Neutrophil (primary cell): ENCODE measurements at regions not wholly inside any gene's neighbourhood (a gene's known extent, or its start where the extent isn't known, plus 50 kb on each side); places are given as distances from the start of the nearest gene placed in this dataset.

ENCODE experiments used
- H3K27ac ChIP-seq: fragments of 200-600 bp; sonication (generic); 2 replicates; pipeline ENCODE4 v1.5.1; 2016; ENCODE audit warnings: mild to moderate bottlenecking, moderate library complexity
- H3K27me3 ChIP-seq: fragments of 200-600 bp; sonication (generic); 2 replicates; pipeline ENCODE4 v1.6.0; 2016; ENCODE audit warnings: mild to moderate bottlenecking
- H3K36me3 ChIP-seq: fragments of 200-600 bp; sonication (generic); 2 replicates; pipeline ENCODE4 v1.5.1; 2017
- H3K4me1 ChIP-seq, 2 experiments: fragments of 200-600 bp in 1 of 2; sonication (generic) in 1 of 2; 1 replicate in 1 of 2; 2 replicates in 1 of 2; pipeline versions ENCODE4 v1.5.1 to v1.6.1; 2013 to 2016; ENCODE audit warnings: low read depth in 1 of 2, low read length in 1 of 2, mild to moderate bottlenecking in 1 of 2, moderate library complexity in 1 of 2; ENCODE audit not compliant: control insufficient read depth in 1 of 2, insufficient read depth in 1 of 2
- H3K4me3 ChIP-seq, 2 experiments: fragments of 200-600 bp in 1 of 2; sonication (generic) in 1 of 2; 1 replicate in 1 of 2; 2 replicates in 1 of 2; pipeline ENCODE4 v1.5.1; 2013 to 2016; ENCODE audit warnings: low read depth in 1 of 2, low read length in 1 of 2, mild to moderate bottlenecking in 1 of 2, moderate library complexity in 1 of 2
- H3K9me3 ChIP-seq: fragments of 200-600 bp; sonication (generic); 2 replicates; pipeline ENCODE4 v1.5.1; 2016
- CTCF ChIP-seq: fragments of 200-600 bp; sonication (generic); IDR thresholded peaks from 2 replicates; pipeline ENCODE4 v1.5.1; 2016; ENCODE audit warnings: antibody characterized with exemption

GRCh38 chr13:82136880-82137279 lies 1745.4 kb downstream of the SLITRK1 start:
- Histone ChIP-seq H3K27me3 (no peaks in the 10 kb centered on the region), H3K4me1 (no peaks in the 10 kb centered on the region), H3K4me3 (no peak overlapping the region), H3K9me3 (no peaks in the 10 kb centered on the region), H3K27ac (no peak overlapping the region), H3K36me3 (no peaks in the 10 kb centered on the region)
- no peak for TF ChIP-seq CTCF

- no peak for TF ChIP-seq CTCF
- no peaks in the 10 kb centered on the region for H3K27me3 ChIP-seq
- no peaks in the 10 kb centered on the region for H3K9me3 ChIP-seq
- no peak overlapping the region for H3K27ac ChIP-seq
- H3K4me3 ChIP-seq = no peak overlapping the region
- H3K4me1 ChIP-seq = no peaks in the 10 kb centered on the region
- no peaks in the 10 kb centered on the region for H3K36me3 ChIP-seq
Measured at GRCh38 chr13:82129281-82129680, 1753.0 kb downstream of the SLITRK1 start.

GRCh38 chr13:82118589-82118988 lies 1763.7 kb downstream of the SLITRK1 start:
- Histone ChIP-seq H3K4me3 (no peak overlapping the region), H3K27me3 (no peaks in the 10 kb centered on the region), H3K27ac (no peak overlapping the region), H3K36me3 (no peaks in the 10 kb centered on the region), H3K9me3 (no peaks in the 10 kb centered on the region), H3K4me1 (no peaks in the 10 kb centered on the region)
- TF ChIP-seq CTCF = no peak

- no peak overlapping the region for H3K4me3 ChIP-seq
- no peak for TF ChIP-seq CTCF
- no peaks in the 10 kb centered on the region for H3K27me3 ChIP-seq
- no peaks in the 10 kb centered on the region for H3K4me1 ChIP-seq
- no peaks in the 10 kb centered on the region for H3K36me3 ChIP-seq
- H3K9me3 ChIP-seq = no peaks in the 10 kb centered on the region
- no peak overlapping the region for H3K27ac ChIP-seq
Measured at GRCh38 chr13:82116422-82116989, 1765.8 kb downstream of the SLITRK1 start.

- no peaks in the 10 kb centered on the region for H3K9me3 ChIP-seq
- H3K27ac ChIP-seq = no peak overlapping the region
- no peaks in the 10 kb centered on the region for H3K27me3 ChIP-seq
- H3K4me1 ChIP-seq = no peaks in the 10 kb centered on the region
- H3K4me3 ChIP-seq = no peak overlapping the region
- TF ChIP-seq CTCF = no peak
- no peaks in the 10 kb centered on the region for H3K36me3 ChIP-seq
Measured at GRCh38 chr13:82115391-82115790, 1766.9 kb downstream of the SLITRK1 start.

- H3K4me3 ChIP-seq = no peak overlapping the region
- no peaks in the 10 kb centered on the region for H3K36me3 ChIP-seq
- no peak overlapping the region for H3K27ac ChIP-seq
- H3K4me1 ChIP-seq = no peaks in the 10 kb centered on the region
- no peaks in the 10 kb centered on the region for H3K9me3 ChIP-seq
- H3K27me3 ChIP-seq = no peaks in the 10 kb centered on the region
- no peak for TF ChIP-seq CTCF
Measured at GRCh38 chr13:82096256-82096655, 1755.3 kb upstream of the SPRY2 start.
